HepG2 (cell line): ENCODE measurements at regions not wholly inside any gene's neighbourhood (a gene's known extent, or its start where the extent isn't known, plus 50 kb on each side); places are given as distances from the start of the nearest gene placed in this dataset.

Source experiments
- BORCS8-MEF2B ChIP-seq: sonication (generic); formaldehyde crosslinking; IDR thresholded peaks from 2 replicates; pipeline ENCODE4 v1.8.0; 2022; ENCODE audit warnings: mild to moderate bottlenecking, missing genetic modification reagents
- CHD2 ChIP-seq: IDR thresholded peaks from 2 replicates; pipeline ENCODE4 v1.6.1; 2011; ENCODE audit warnings: low read depth, low read length, improper control_type of control experiment
- EED ChIP-seq: sonication (generic); formaldehyde crosslinking; IDR thresholded peaks from 2 replicates; pipeline ENCODE4 v1.5.0; 2020; ENCODE audit warnings: mild to moderate bottlenecking, missing genetic modification reagents
- FOXP1 ChIP-seq, 2 experiments: fragments of 450-650 bp in 1 of 2; IDR thresholded peaks; 2 replicates each; pipeline ENCODE4 v1.6.1; 2017 to 2018; ENCODE audit warnings: antibody characterized with exemption in 1 of 2
- HDAC2 ChIP-seq: sonication (generic); formaldehyde crosslinking; IDR thresholded peaks from 2 replicates; pipeline ENCODE4 v1.4.0; 2020; ENCODE audit warnings: missing genetic modification reagents
- MXD4 ChIP-seq: IDR thresholded peaks from 2 replicates; pipeline ENCODE4 v1.6.1; 2016; ENCODE audit warnings: mild to moderate bottlenecking, missing biosample characterization, missing genetic modification reagents
- NCOA2 ChIP-seq: sonication (generic); formaldehyde crosslinking; IDR thresholded peaks from 2 replicates; pipeline ENCODE4 v1.8.0; 2022; ENCODE audit warnings: inconsistent platforms
- ONECUT2 ChIP-seq: sonication (generic); formaldehyde crosslinking; IDR thresholded peaks from 2 replicates; pipeline ENCODE4 v1.4.0; 2020; ENCODE audit warnings: missing genetic modification reagents
- RARA ChIP-seq: IDR thresholded peaks from 2 replicates; pipeline ENCODE4 v1.6.1; 2016; ENCODE audit warnings: missing genetic modification reagents, missing compliant biosample characterization
- RBM22 ChIP-seq: fragments of 200-400 bp; formaldehyde crosslinking; optimal IDR thresholded peaks from 2 replicates; pipeline ENCODE3; 2017; ENCODE audit warnings: mild to moderate bottlenecking, low read length, moderate library complexity
- TMF1 ChIP-seq: sonication (generic); formaldehyde crosslinking; IDR thresholded peaks from 2 replicates; pipeline ENCODE4 v1.8.1; 2022; ENCODE audit warnings: low read depth, missing genetic modification reagents
- TOPORS ChIP-seq: sonication (generic); formaldehyde crosslinking; IDR thresholded peaks from 2 replicates; pipeline ENCODE4 v1.8.0; 2023; ENCODE audit warnings: mild to moderate bottlenecking, missing genetic modification reagents
- ZBED4 ChIP-seq: sonication (generic); formaldehyde crosslinking; IDR thresholded peaks from 2 replicates; pipeline ENCODE4 v1.4.0; 2020; ENCODE audit warnings: missing genetic modification reagents, borderline replicate concordance
- ZKSCAN1 ChIP-seq: fragments of 150-350 bp; IDR thresholded peaks from 2 replicates; pipeline ENCODE4 v1.6.1; 2014; ENCODE audit warnings: low read length
- ZNF414 ChIP-seq: sonication (generic); formaldehyde crosslinking; IDR thresholded peaks from 2 replicates; pipeline ENCODE4 v1.5.0; 2020; ENCODE audit warnings: missing genetic modification reagents
- ZNF431 ChIP-seq: sonication (generic); formaldehyde crosslinking; IDR thresholded peaks from 2 replicates; pipeline ENCODE4 v1.9.0; 2022; ENCODE audit warnings: missing genetic modification reagents, low read depth, mild to moderate bottlenecking, borderline replicate concordance
- ZNF687 ChIP-seq: sonication (generic); formaldehyde crosslinking; IDR thresholded peaks from 2 replicates; pipeline ENCODE4 v1.5.1; 2020; ENCODE audit warnings: mild to moderate bottlenecking, missing genetic modification reagents, moderate library complexity
- ZNF770 ChIP-seq: sonication (generic); formaldehyde crosslinking; IDR thresholded peaks from 2 replicates; pipeline ENCODE4 v1.5.0; 2020; ENCODE audit warnings: mild to moderate bottlenecking, missing genetic modification reagents
- ZNF773 ChIP-seq: sonication (generic); formaldehyde crosslinking; IDR thresholded peaks from 2 replicates; pipeline ENCODE4 v1.4.0; 2020; ENCODE audit warnings: missing genetic modification reagents, borderline replicate concordance

GRCh38 chr14:49992901-49993339 is 100.0 kb downstream of the ARF6 start (continued):
- 0 out of 2 replicates have a peak, but pooled peaks have one; percentile 20 for TF ChIP-seq ZBED4 (CRISPR knock-in tag)
- no peak for TF ChIP-seq ZNF431 (CRISPR knock-in tag)
- no peak for TF ChIP-seq FOXP1 (IDR thresholded peaks at IDR 0.05)
- TF ChIP-seq FOXP1 (CRISPR knock-in tag; IDR thresholded peaks at IDR 0.05) = peak; percentile 36
- no peak for TF ChIP-seq CHD2
- no peak for TF ChIP-seq EED (CRISPR knock-in tag)
- TF ChIP-seq TMF1 = no peak
- no peak for TF ChIP-seq ZNF773 (CRISPR knock-in tag)
- TF ChIP-seq MXD4 (CRISPR knock-in tag) = peak; percentile 61; the same call in 1 of the 2 replicates
- TF ChIP-seq ONECUT2 (CRISPR knock-in tag) = no peak
- no peak for TF ChIP-seq ZKSCAN1
- peak; percentile 100 for TF ChIP-seq RARA (CRISPR knock-in tag)
- no peak for TF ChIP-seq RBM22
- peak; percentile 87 for TF ChIP-seq HDAC2 (CRISPR knock-in tag)
- peak; percentile 34; the same call in 1 of the 2 replicates for TF ChIP-seq ZNF687 (CRISPR knock-in tag)
- peak; percentile 72 for TF ChIP-seq NCOA2 (CRISPR knock-in tag)
- TF ChIP-seq TOPORS (CRISPR knock-in tag) = 0 out of 2 replicates have a peak, but pooled peaks have one; percentile 32
- TF ChIP-seq ZNF770 (CRISPR knock-in tag) = no peak
- 0 out of 2 replicates have a peak, but pooled peaks have one; percentile 43 for TF ChIP-seq ZNF414
- TF ChIP-seq BORCS8-MEF2B (CRISPR knock-in tag) = peak; percentile 50; the same call in 1 of the 2 replicates
